ENCODE measurements at regions not wholly inside any gene's neighbourhood (a gene's known extent, or its start where the extent isn't known, plus 50 kb on each side); places are given as distances from the start of the nearest gene placed in this dataset.

DNA sequence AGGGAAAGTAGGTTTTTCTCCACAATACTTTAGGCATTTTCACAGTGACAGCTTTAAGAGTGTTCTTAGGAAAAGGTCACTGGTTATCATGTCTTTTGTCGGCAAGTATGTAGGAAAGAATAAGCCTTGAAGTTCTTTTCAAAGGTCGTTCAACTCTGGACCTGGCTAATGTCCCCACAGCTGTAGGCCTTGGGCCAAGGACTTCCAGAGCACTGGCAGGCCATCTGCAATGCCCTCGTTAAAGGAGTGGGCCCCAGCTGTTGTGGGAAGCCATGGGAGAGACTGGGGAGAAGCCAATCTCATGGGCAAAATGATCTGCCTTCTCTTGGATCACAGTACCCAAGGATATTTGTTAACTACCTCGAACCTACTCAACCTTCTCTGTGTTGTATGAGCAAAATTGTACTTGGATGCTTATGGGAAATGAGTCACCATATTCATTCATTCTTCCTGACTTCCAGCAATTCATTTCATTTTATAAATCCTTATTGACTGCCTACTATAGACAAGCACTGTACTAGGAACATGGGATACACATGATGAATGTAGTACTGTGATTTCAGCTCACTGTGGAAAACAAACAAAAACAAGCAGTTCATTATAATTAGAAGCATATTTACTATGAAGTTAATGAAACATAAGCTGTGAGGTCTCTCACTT lies 141.1 kb upstream of the KIT start:
- DNase-seq (ENCODE audit: extremely low spot score in 2 of 2): no peak
- intact Hi-C loops (cut with DNase I): no loop called here
- no peaks in the 10 kb centered on the region for H3K27me3 ChIP-seq
- no peak overlapping the region for H3K4me3 ChIP-seq
- H3K4me1 ChIP-seq: peaks cover 5% of the 10 kb centered on the region
- no peak overlapping the region for H3K27ac ChIP-seq
- TF ChIP-seq, protein P1, sequence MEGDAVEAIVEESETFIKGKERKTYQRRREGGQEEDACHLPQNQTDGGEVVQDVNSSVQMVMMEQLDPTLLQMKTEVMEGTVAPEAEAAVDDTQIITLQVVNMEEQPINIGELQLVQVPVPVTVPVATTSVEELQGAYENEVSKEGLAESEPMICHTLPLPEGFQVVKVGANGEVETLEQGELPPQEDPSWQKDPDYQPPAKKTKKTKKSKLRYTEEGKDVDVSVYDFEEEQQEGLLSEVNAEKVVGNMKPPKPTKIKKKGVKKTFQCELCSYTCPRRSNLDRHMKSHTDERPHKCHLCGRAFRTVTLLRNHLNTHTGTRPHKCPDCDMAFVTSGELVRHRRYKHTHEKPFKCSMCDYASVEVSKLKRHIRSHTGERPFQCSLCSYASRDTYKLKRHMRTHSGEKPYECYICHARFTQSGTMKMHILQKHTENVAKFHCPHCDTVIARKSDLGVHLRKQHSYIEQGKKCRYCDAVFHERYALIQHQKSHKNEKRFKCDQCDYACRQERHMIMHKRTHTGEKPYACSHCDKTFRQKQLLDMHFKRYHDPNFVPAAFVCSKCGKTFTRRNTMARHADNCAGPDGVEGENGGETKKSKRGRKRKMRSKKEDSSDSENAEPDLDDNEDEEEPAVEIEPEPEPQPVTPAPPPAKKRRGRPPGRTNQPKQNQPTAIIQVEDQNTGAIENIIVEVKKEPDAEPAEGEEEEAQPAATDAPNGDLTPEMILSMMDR (IDR thresholded peaks at IDR 0.05): no peak
- TF ChIP-seq POLR2A (IDR thresholded peaks at IDR 0.05): no peak
- no peak for TF ChIP-seq POLR2AphosphoS5 (IDR thresholded peaks at IDR 0.05; ENCODE audit: insufficient read depth in 1 of 2, low read depth in 1 of 2)
- no peaks in the 10 kb centered on the region for H3K36me3 ChIP-seq
- no peaks in the 10 kb centered on the region for H3K9me3 ChIP-seq

DNA sequence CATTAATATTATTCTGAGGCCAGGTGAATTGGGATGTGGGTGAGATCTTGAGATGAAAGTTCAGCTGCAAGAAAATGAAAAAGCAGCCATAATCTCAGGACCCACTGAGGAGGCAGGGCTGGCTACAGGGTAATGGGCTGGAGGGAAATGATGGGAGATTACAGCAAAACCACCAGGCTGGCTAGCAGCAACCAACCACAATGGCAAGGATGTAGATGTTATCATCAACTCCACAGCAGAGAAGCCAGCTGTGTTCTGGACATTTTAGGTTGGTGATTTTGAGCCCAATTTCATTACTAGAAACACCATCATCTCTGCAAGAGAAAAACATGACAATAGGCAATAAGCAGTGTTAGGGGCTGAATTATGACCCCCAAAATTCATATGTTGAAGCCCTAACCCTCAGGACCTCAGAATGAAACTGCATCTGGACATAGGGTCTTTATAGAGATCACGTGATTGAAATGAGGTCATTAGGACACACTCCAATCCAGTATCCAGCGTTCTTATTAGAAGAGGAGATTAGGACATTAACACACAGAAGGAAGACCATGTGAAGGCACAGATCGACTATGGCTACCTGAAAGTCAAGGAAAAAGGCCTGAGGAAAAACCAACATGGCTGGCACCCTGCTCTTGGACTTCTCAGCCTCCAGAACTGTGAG lies 139.8 kb upstream of the KIT start:
- Histone ChIP-seq H3K9me3 (no peaks in the 10 kb centered on the region), H3K27me3 (no peaks in the 10 kb centered on the region), H3K27ac (no peak overlapping the region), H3K4me3 (no peak overlapping the region), H3K4me1 (peaks cover 5% of the 10 kb centered on the region), H3K36me3 (no peaks in the 10 kb centered on the region)
- DNase-seq (ENCODE audit: extremely low spot score in 2 of 2): no peak
- intact Hi-C loops (cut with DNase I): no loop called here
- no peak for TF ChIP-seq POLR2AphosphoS5 (IDR thresholded peaks at IDR 0.05; ENCODE audit: insufficient read depth in 1 of 2, low read depth in 1 of 2)
- TF ChIP-seq, protein P1 (IDR thresholded peaks at IDR 0.05): no peak
- TF ChIP-seq POLR2A (IDR thresholded peaks at IDR 0.05): no peak

DNA sequence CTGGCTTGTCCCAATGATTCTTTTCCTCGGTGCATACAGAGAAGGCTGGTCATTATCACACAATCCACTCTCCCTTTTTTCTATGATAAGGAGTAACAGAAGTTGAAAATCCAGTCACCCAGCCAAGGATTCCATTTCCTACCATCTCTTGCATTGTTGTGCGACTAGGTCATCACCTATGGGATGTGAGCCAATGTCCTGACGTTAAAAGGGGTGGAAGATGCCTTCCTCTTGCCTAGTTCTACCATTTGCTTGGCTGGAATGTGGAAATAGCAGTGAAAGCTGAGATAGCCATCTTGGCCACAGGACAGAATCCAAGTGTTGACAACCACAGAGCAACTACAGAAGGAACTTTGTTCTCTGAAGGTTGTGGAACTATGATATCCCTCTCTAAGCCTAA lies 132.2 kb upstream of the KIT start:
- no peak for DNase-seq (ENCODE audit: extremely low spot score in 2 of 2)
- H3K36me3 ChIP-seq: no peaks in the 10 kb centered on the region
- no peaks in the 10 kb centered on the region for H3K27me3 ChIP-seq
- H3K4me3 ChIP-seq: no peak overlapping the region
- intact Hi-C loops (cut with DNase I): no loop called here
- TF ChIP-seq, protein P1 (IDR thresholded peaks at IDR 0.05): no peak
- TF ChIP-seq POLR2AphosphoS5 (IDR thresholded peaks at IDR 0.05; ENCODE audit: insufficient read depth in 1 of 2, low read depth in 1 of 2) (no peak), POLR2A (IDR thresholded peaks at IDR 0.05) (no peak)
- no peaks in the 10 kb centered on the region for H3K4me1 ChIP-seq
- no peak overlapping the region for H3K27ac ChIP-seq
- no peaks in the 10 kb centered on the region for H3K9me3 ChIP-seq

DNA sequence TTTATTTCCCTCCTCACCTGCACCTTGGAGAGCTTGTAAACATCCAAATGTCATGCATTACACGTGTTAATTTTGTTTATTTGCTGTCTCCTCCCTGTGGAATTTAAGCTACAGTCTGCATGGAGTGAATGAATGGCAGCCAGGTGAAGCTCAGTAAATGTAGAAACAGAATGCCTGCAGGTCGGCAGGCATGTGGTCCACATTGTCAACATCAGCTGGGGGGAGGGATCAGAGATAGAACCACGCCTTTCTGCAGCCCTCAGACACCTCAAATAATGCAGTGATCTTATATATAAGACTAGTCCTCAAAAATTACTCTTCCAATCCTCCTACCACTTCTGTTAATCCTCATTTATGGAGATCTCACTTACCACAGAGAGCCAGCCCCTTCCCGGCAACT lies 131.2 kb upstream of the KIT start:
- TF ChIP-seq POLR2AphosphoS5 (IDR thresholded peaks at IDR 0.05; ENCODE audit: insufficient read depth in 1 of 2, low read depth in 1 of 2): no peak
- no peak for TF ChIP-seq POLR2A (IDR thresholded peaks at IDR 0.05)
- TF ChIP-seq, protein P1 (IDR thresholded peaks at IDR 0.05): no peak
- Histone ChIP-seq H3K27me3 (no peaks in the 10 kb centered on the region), H3K9me3 (no peaks in the 10 kb centered on the region), H3K4me3 (no peak overlapping the region), H3K4me1 (no peaks in the 10 kb centered on the region), H3K36me3 (no peaks in the 10 kb centered on the region), H3K27ac (no peak overlapping the region)
- no peak for DNase-seq (ENCODE audit: extremely low spot score in 2 of 2)
- intact Hi-C loops (cut with DNase I): no loop called here

DNA sequence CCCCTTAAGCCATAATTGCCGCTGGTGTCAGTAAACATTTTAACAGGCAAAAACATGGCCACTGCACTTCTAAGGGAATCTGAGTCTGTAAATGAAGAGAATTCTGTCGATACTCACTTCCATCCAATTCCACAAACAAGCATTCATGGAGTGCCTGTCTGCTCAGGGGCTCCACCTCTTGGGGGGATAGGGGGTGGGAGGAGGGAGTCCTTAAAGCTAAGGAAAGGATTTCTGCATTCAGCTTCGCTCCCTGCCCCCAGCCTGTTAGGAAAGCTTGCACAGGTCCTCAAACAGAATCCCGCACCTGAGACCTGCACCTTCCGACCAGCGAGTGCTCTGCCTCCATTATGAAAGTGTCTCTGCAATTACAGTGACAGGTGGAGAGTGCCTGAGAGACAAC lies 130.2 kb upstream of the KIT start:
- H3K27me3 ChIP-seq: no peaks in the 10 kb centered on the region
- H3K36me3 ChIP-seq: no peaks in the 10 kb centered on the region
- no peak for TF ChIP-seq POLR2A (IDR thresholded peaks at IDR 0.05)
- no peak for TF ChIP-seq POLR2AphosphoS5 (IDR thresholded peaks at IDR 0.05; ENCODE audit: insufficient read depth in 1 of 2, low read depth in 1 of 2)
- TF ChIP-seq, protein P1 (IDR thresholded peaks at IDR 0.05): no peak
- intact Hi-C loops (cut with DNase I): no loop called here
- H3K4me3 ChIP-seq: no peak overlapping the region
- DNase-seq (ENCODE audit: extremely low spot score in 2 of 2): no peak
- H3K27ac ChIP-seq: no peak overlapping the region
- H3K9me3 ChIP-seq: no peaks in the 10 kb centered on the region
- H3K4me1 ChIP-seq: no peaks in the 10 kb centered on the region
